GM12864 (cell line): ENCODE measurements at regions not wholly inside any gene's neighbourhood (a gene's known extent, or its start where the extent isn't known, plus 50 kb on each side); places are given as distances from the start of the nearest gene placed in this dataset.

ENCODE experiments used
- DNase-seq: peaks from one replicate; pipeline ENCODE4 v3.0.0-alpha.2; 2011; ENCODE audit warnings: low read depth
- H3K4me3 ChIP-seq: 2 replicates; pipeline ENCODE4 v1.5.1; 2011; ENCODE audit warnings: mild to moderate bottlenecking, low read depth, low read length, control low read depth
- CTCF ChIP-seq: IDR thresholded peaks from 2 replicates; pipeline ENCODE4 v1.5.1; 2011; ENCODE audit warnings: low read depth, mild to moderate bottlenecking, moderate library complexity, low read length, control low read depth, inconsistent platforms; ENCODE audit errors: missing control alignments

GRCh38 chr12:116361414-116362223 lies 84.1 kb upstream of the MED13L start:
- no peak for TF ChIP-seq CTCF
- H3K4me3 ChIP-seq = no peak overlapping the region
- DNase-seq = no peak

- no peak for TF ChIP-seq CTCF
- DNase-seq = no peak
- no peak overlapping the region for H3K4me3 ChIP-seq
Observed at GRCh38 chr12:116365114-116365513, 87.6 kb upstream of the MED13L start.

- H3K4me3 ChIP-seq = no peak overlapping the region
- no peak for DNase-seq
- no peak for TF ChIP-seq CTCF
Observed at GRCh38 chr12:116365606-116366455, 88.3 kb upstream of the MED13L start.

GRCh38 chr12:116366456-116366776 lies 88.9 kb upstream of the MED13L start:
- H3K4me3 ChIP-seq = no peak overlapping the region
- no peak for TF ChIP-seq CTCF
- no peak for DNase-seq

GRCh38 chr12:116366824-116367223 lies 89.3 kb upstream of the MED13L start:
- no peak overlapping the region for H3K4me3 ChIP-seq
- no peak for TF ChIP-seq CTCF
- no peak for DNase-seq

GRCh38 chr12:116368196-116369194 lies 91.0 kb upstream of the MED13L start:
- no peak for DNase-seq
- TF ChIP-seq CTCF = no peak
- no peak overlapping the region for H3K4me3 ChIP-seq
